ENCODE measurements at regions not wholly inside any gene's neighbourhood (a gene's known extent, or its start where the extent isn't known, plus 50 kb on each side); places are given as distances from the start of the nearest gene placed in this dataset.

GRCh38 chr15:93209690-93210445, 120.9 kb upstream of the RGMA start:
- peak overlapping the region; percentile 21 for H3K27ac ChIP-seq (ENCODE audit: poor library complexity, severe bottlenecking)
- H3K4me1 ChIP-seq (ENCODE audit: insufficient read depth, poor library complexity, severe bottlenecking) = peaks cover 21% of the 10 kb centered on the region
- H3K9me3 ChIP-seq (ENCODE audit: severe bottlenecking) = no peaks in the 10 kb centered on the region
- H3K4me3 ChIP-seq (ENCODE audit: severe bottlenecking) = no peak overlapping the region
- no peaks in the 10 kb centered on the region for H3K27me3 ChIP-seq (ENCODE audit: insufficient read depth, poor library complexity, severe bottlenecking)
- ATAC-seq (ENCODE audit: low read depth) (peak; percentile 68), DNase-seq (ENCODE audit: low spot score) (no peak)
- no peak for TF ChIP-seq CTCF (IDR thresholded peaks at IDR 0.05; ENCODE audit: poor library complexity, severe bottlenecking)
- H3K36me3 ChIP-seq (ENCODE audit: low read depth) = no peaks in the 10 kb centered on the region

- no peak overlapping the region for H3K27ac ChIP-seq (ENCODE audit: poor library complexity, severe bottlenecking)
- H3K36me3 ChIP-seq (ENCODE audit: low read depth) = no peaks in the 10 kb centered on the region
- no peak for ATAC-seq (ENCODE audit: low read depth)
- no peak for TF ChIP-seq CTCF (IDR thresholded peaks at IDR 0.05; ENCODE audit: poor library complexity, severe bottlenecking)
- H3K27me3 ChIP-seq (ENCODE audit: insufficient read depth, poor library complexity, severe bottlenecking) = no peaks in the 10 kb centered on the region
- no peak for DNase-seq (ENCODE audit: low spot score)
- H3K9me3 ChIP-seq (ENCODE audit: severe bottlenecking) = no peaks in the 10 kb centered on the region
- peaks cover 21% of the 10 kb centered on the region for H3K4me1 ChIP-seq (ENCODE audit: insufficient read depth, poor library complexity, severe bottlenecking)
- H3K4me3 ChIP-seq (ENCODE audit: severe bottlenecking) = no peak overlapping the region
Measured at GRCh38 chr15:93206893-93207292, 117.9 kb upstream of the RGMA start.

- Histone ChIP-seq H3K27me3 (ENCODE audit: insufficient read depth, poor library complexity, severe bottlenecking) (no peaks in the 10 kb centered on the region), H3K9me3 (ENCODE audit: severe bottlenecking) (no peaks in the 10 kb centered on the region), H3K4me1 (ENCODE audit: insufficient read depth, poor library complexity, severe bottlenecking) (peaks cover 12% of the 10 kb centered on the region), H3K27ac (ENCODE audit: poor library complexity, severe bottlenecking) (no peak overlapping the region), H3K4me3 (ENCODE audit: severe bottlenecking) (no peak overlapping the region), H3K36me3 (ENCODE audit: low read depth) (no peaks in the 10 kb centered on the region)
- TF ChIP-seq CTCF (IDR thresholded peaks at IDR 0.05; ENCODE audit: poor library complexity, severe bottlenecking) = no peak
- DNase-seq (ENCODE audit: low spot score) = no peak
- no peak for ATAC-seq (ENCODE audit: low read depth)
Measured at GRCh38 chr15:93205413-93205812, 116.4 kb upstream of the RGMA start.

GRCh38 chr15:93203036-93203435, 114.0 kb upstream of the RGMA start:
- ATAC-seq (ENCODE audit: low read depth) (no peak), DNase-seq (ENCODE audit: low spot score) (no peak)
- Histone ChIP-seq H3K4me3 (ENCODE audit: severe bottlenecking) (no peak overlapping the region), H3K27me3 (ENCODE audit: insufficient read depth, poor library complexity, severe bottlenecking) (peaks cover 3% of the 10 kb centered on the region), H3K4me1 (ENCODE audit: insufficient read depth, poor library complexity, severe bottlenecking) (no peaks in the 10 kb centered on the region), H3K27ac (ENCODE audit: poor library complexity, severe bottlenecking) (no peak overlapping the region), H3K36me3 (ENCODE audit: low read depth) (no peaks in the 10 kb centered on the region), H3K9me3 (ENCODE audit: severe bottlenecking) (no peaks in the 10 kb centered on the region)
- no peak for TF ChIP-seq CTCF (IDR thresholded peaks at IDR 0.05; ENCODE audit: poor library complexity, severe bottlenecking)

DNA sequence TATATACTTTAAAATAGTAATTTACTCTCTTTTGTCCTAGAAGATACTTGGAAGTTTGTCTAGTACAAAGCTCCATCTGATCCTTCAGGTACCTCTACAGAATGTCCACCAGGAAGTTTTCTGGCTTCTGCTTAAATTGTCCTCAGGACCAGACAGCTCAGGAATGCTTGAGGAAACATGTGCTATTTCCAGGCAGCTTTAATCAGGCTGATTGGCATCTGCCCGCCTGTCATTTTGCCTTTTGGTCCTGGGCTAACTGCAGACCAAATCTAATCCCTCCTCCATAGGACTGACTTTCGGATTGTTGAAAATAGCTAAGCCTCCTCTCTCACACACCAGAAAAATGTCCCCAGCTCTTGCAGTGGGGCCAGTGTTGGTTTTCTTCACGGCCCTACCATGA, 113.4 kb upstream of the RGMA start:
- no peaks in the 10 kb centered on the region for H3K36me3 ChIP-seq (ENCODE audit: low read depth)
- H3K27me3 ChIP-seq (ENCODE audit: insufficient read depth, poor library complexity, severe bottlenecking) = peaks cover 3% of the 10 kb centered on the region
- TF ChIP-seq CTCF (IDR thresholded peaks at IDR 0.05; ENCODE audit: poor library complexity, severe bottlenecking) = no peak
- no peaks in the 10 kb centered on the region for H3K4me1 ChIP-seq (ENCODE audit: insufficient read depth, poor library complexity, severe bottlenecking)
- no peaks in the 10 kb centered on the region for H3K9me3 ChIP-seq (ENCODE audit: severe bottlenecking)
- DNase-seq (ENCODE audit: low spot score) = no peak
- H3K4me3 ChIP-seq (ENCODE audit: severe bottlenecking) = no peak overlapping the region
- ATAC-seq (ENCODE audit: low read depth) = no peak
- no peak overlapping the region for H3K27ac ChIP-seq (ENCODE audit: poor library complexity, severe bottlenecking)

Data from RWPE2 (cell line).